HG03520 (cell line): ENCODE measurements at regions not wholly inside any gene's neighbourhood (a gene's known extent, or its start where the extent isn't known, plus 50 kb on each side); places are given as distances from the start of the nearest gene placed in this dataset.
A peak's percentile ranks its signal among the peaks of the same experiment; 100 is the strongest.

ENCODE experiments used
- ATAC-seq: cut with Tn5 transposase; IDR thresholded peaks from one replicate; pipeline ENCODE4 v1.9.1; 2021; ENCODE audit warnings: mild to moderate bottlenecking, moderate library complexity; ENCODE audit not compliant: unreplicated experiment

DNA sequence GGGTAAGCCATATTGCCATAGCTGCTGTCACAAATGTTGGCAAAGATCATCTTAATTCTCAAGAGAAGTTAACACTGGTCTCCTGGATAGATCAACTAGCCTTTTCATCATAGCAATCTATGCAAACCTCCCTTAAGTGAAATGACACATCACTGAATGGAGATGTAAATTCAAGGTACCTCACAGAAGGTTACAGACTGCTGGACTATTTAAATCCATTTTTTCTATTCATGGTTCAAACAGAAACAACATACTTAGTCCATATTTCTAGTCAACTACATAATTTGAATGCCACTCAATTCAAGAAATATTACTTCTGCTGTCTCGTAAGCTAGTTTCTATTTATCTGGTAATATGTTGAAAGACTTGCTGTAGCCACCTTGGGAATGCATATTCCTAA lies 748.3 kb downstream of the C12orf50 start:
- peak; percentile 54 for ATAC-seq

DNA sequence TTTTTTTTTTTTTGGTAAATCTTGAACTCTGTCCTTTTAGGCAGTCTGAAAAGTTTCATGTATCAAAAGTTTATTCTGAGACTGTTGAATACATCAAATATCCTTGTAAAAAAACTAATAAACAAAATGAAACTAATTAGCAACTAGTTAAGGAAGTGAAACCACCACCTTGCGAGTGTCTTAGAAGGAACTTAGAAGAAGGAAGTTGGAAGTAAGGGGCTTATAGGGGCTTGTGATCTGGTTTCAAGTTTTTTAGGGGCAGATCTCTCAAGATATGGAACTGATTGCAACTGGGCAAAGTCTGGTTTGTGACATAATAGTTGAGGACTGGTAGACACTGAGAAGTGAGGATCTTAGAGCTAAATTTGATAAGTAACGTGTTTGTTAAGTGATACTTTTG lies 748.8 kb downstream of the C12orf50 start:
- peak; percentile 84 for ATAC-seq

DNA sequence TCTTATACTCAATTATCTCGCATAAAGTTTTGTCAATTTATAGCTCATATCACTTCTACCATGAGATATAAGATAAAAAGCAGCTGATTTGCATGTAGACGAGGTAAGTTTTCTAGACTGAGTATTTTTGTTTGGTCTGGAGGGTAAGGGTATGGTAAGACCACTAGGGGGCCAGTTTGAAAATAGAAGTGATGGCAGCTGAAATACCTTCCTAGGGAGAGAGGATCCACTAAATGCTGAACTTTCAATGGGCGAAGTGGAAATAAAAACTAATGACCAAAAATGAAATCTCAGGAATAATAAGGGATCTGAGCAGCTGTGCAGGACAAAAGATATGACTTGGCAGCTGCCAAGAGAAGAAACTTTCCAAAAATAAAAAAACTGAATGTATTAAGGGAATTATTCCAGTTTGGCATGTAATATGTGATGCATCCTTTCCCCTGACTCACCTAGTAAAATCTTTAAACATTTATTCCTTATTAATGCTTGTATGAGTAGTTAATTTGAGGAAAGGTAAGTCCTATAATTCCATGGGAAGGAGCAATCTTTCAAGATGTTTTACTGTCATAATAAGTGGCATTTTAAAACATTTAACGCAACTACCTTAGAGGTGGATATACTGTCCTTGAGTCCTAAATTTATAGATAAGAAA lies 754.5 kb downstream of the C12orf50 start:
- peak; percentile 68 for ATAC-seq

DNA sequence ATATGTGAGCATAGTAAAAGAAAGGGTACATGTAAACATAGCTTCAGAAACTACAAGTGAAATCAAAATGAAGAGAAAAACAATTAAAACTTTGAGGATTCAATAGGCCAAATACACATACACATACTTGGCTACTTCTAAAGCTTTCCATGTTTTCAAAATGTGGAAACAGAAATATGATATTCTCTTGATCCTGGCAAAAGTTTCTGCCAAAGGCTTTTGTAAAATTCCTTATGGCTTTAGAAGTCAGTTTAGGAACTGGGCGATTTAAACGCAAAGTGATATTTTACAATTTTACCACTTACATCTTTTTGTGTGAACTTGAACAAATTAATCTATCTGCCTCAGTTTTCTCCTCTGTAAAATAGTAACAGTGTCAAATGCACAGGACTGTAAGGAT lies 756.4 kb downstream of the C12orf50 start:
- no peak for ATAC-seq

DNA sequence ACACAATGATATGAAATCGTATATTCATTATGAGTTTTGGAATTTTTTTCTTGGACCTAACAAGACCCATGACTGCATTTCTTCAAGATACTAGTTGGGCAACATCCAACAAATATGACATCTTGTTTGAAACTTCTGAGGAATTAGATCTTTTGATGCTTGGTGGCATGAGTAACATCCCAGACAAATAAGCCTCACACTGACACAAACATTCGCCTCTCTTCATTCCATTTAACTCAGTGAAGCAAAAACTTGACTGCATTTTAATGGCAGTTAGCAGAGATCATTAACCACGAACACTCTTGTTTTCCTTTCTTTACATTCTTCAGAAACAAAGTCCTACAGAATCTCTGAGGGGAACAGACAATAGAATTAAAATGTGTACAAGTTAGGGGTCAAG lies 758.3 kb downstream of the C12orf50 start:
- no peak for ATAC-seq

DNA sequence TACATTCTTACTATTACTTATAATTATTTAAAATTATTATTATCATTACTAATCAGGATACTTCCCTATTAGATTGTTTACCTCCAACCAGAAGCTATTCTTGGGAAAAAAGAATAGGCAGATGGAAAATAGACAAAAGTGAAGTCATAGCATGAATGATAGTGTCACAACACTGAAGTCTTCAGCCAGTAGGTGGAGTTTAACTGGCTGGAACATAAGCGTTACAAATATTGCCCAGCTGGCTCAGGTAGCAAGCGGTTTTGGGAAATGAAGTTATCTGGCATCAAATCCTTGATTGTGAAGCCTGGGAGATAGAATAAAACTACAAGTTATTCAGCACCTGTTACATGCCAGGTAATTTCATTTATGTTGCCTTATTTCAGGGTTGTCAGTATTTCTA lies 762.9 kb downstream of the C12orf50 start:
- ATAC-seq: no peak

DNA sequence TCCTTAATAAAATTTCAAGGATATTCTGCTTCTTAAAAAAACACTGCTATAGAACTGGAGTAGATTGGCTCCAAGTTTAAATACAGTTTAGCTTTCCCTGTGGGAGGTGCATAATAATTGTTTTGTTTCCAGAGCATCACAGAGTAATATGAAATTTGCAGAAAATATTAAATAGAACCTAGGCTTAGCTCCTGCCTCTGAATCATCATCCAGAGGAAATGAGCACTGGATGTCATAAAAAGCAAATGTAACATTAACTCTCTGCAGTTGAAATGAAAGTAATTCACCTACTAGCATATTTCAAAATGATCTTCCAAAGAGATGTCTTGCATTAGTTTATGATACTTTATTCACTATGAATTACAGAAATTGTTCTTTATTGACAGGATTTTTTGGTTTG lies 769.8 kb downstream of the C12orf50 start:
- ATAC-seq: no peak

DNA sequence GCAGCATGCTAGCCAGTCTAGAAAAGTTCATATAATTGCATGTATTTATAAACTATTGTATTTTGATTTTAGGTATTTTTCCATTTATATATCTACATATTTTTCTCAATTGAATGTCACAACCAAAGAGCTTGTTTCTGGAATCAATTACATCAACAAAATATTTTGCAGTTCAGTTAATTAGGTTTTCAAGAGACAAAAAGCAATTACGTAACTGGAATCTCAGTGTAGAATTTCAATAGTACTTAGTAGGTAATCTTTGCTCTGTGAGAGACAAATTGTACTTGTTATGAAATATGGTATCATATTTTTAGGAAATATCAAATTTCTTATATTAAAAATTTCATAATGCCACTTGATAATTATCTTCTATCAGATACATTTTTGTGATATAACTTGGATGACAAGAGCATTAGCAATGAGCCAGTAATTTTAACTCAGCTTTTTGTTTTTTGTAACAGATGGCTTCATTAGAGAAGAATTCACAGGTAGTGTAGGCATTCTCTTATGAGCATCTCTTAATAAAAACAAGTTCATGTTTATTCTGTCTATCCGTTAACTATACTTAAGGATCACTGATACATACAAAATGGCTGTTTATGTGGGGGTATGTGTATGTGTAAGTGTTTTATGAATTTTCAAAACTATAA lies 774.7 kb downstream of the C12orf50 start:
- no peak for ATAC-seq

DNA sequence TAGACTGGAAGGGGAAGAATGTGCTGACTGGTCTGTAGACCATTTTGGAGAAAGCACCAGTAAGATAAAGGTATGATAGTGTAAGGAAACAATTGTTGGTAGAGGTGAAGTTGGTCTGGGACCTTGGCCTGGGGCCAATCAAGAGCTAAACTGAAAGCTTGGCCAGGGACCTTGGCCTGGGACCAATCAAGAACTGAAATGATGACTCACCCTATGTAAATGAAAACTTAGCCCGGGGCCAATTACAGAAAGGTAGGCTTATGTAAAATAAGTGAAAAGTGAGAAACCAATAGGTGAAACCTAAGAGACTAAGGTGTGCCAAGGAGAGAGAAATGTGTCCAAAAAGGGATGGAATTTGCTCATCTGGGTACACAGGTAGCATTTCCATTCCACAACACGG lies 776.0 kb downstream of the C12orf50 start:
- no peak for ATAC-seq

DNA sequence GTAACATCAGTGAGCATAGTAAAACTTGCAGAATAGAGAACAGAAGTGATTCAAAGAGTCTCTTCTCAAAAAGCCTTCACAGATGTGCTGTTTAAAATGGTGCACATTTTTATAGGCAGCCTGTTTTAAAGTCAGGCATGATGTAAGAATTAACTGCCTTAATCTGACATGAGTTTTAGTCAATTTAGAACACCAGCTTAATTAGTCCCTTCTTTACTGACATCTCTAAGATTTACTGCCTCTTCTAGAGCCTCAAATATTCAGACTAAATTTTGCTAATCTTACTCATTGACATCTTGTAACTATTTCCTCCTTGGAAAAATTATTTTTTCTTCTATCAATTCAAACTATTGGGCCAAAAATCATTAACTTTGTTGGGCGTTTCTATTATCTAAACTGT lies 782.5 kb downstream of the C12orf50 start:
- no peak for ATAC-seq

DNA sequence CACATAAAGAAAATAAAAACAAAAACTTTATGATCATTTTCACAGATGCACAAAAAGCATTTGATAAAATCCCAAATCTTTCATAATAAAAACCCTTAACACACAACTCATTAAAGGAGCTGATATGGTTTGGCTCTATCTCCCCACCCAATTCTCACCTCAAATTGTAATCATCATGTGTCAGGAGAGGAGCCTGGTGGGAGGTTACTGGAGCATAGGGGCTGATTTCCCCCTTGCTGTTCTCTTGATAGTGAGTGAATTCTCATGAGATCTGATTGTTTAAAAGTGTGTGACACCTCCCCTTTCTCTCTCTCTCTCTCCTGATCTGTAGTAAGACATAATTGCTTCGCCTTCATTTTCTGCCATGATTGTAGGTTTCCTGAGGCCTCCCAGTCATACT lies 790.7 kb downstream of the C12orf50 start:
- no peak for ATAC-seq

DNA sequence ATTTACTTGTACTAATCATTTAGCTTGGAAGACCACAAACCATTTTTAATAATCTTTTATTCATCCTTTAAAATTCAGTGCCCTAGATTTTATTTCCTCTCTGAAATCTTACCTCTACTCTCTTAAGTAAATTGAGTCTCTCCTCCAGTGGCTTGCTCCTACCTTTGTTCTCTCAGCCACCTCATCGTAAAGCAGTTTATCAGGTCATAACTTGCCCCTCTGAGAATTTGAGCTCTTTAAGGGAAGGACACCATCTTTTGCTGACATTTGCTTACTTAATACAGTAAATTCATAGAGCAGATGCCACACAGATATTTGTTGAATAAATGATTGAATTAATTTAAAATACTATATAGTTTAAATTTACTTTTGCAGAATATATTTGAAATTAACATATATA lies 794.3 kb downstream of the C12orf50 start:
- ATAC-seq: no peak

DNA sequence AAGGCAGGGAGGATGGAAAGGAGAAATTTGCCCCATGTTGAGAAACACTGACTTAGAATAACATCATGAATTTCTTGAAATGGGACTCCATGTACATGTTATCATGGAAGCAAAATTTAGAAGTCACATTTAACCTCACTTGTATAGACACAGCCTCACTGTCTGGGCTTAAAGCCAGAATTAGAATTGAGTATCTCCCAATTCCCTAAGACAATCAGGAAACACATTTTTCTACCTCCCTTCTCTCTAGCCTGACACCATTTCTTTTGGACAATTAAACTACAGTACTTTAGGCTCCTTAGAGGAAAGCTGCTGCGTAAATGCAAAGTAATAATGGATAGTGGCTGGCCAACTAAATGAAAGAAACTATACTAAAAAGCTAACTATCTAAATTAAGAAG lies 795.5 kb downstream of the C12orf50 start:
- ATAC-seq: no peak

DNA sequence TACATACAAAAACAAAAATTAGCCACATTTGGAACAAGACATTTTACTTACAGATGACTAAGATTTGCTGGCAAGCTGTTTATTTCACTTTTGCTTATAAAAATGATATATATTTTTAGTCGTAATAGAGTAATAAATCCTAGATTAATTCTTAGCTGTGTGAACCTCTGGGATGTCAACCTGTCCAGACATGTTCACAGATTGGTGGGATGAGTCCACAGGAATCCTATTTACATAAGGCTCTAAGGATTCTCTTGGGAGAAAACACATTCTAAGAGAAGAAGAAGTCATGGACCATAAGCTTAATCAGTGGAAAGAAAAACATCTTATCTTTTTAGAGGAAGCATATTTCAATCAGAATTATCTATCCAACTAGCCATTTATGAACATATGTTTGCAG lies 797.4 kb downstream of the C12orf50 start:
- no peak for ATAC-seq

DNA sequence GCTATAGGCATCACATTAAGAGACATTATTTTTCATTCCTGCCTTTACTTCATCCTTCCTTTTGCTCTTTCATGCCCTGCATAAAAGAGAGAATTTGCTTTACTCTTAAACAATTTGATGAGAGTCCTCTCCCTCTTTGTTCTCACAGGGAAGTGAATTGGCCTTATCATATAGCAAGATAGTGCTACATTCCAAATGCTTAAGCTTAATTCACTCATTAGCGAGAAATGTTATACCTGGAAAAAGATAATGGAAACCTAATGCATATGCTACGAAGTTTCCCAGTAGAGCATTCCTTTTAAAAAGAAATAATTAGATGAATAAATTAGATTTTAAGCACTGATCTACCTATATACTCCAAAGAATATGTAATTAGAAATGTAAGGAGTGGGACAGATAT lies 798.8 kb downstream of the C12orf50 start:
- ATAC-seq: no peak

DNA sequence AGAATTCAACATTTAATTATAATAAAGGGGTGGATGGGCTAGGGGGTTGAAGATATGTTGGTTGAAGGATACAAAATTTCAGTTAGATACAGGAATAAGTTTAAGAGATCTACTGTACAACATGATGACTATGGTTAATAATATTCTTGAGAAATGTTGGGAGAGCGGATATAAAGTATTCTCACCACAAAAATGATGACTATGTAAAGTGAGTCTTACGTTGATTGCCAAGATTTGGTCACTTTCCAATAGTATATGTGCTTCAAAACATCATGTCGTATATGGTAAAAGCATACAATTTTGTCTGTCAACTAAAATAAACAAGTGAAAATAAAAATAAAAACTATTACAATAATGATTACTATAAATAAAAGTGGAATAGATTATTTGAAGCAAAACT lies 802.0 kb downstream of the C12orf50 start:
- ATAC-seq: no peak

DNA sequence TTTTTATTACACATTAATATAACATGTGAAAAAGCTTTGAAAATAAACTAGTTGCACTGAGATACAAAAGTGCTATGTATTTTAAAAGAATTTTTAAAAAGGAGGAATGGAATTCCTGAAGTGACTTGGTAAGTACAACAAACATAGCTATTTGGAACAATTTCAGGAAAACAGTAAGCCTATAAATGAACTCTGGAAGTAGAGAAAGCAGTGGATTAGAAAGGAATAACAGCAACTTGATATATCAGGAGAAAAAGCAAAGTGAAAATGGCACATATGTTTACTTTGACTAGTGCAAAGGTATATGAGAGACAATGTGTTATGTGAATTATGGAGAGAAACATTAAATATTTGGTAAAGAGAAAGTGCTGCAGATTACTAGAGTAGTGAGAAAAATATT lies 811.7 kb downstream of the C12orf50 start:
- no peak for ATAC-seq

DNA sequence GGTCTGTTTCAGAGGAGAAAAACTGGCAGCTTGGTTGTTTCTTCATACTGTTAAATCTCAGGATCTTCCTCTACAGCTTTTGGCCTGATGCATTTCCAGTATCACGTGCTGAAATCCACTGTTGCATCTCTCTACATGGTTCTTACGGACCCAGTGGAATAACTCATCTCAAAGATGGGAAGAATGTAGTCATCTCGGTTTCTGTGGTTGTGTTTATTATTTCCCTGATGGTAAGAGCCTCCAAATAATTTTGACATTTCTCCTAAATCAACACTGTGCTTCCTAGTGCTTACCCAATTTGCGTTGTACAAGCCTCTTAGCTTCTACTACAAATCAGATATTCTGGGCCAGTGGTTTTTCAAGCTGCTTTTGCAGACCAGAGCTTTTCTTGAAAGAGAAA lies 812.8 kb downstream of the C12orf50 start:
- ATAC-seq: no peak

DNA sequence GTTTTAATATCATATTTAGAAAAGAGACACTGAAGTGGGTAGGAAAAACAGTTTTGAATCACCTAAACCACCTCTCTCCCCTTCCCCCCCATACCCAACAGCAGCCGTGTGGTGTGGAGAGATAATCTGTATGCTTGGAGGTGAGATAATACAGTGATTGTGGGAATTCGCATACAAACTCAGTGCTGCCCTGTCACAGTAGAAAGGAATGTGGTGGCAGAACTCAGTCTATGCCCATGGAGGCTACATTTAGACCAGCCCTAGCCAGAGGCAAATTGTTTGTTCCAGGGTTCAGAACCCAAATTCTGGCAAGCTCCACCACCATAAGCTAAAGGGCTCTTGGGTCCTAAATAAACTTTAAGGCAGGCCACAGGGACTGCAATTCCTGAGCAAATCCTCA lies 827.0 kb downstream of the C12orf50 start:
- no peak for ATAC-seq

DNA sequence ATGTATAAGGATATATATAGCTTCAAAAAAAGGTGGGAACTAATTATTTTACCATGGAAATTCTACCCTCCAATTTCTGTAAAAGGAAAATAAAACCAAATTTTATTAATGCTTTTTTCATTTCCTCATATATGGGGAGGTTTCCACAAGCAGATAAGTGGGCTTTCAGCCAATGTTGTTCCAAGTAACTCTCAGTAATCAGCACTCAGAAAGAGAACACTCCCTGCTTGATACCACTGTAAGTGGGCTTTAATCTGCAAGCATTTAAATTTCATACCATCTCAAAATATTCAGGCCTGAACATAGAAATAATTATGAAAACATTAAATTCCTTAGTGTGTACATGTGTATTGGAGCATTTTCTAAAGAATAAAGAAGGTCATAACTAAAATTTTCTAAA lies 827.6 kb downstream of the C12orf50 start:
- ATAC-seq: no peak

DNA sequence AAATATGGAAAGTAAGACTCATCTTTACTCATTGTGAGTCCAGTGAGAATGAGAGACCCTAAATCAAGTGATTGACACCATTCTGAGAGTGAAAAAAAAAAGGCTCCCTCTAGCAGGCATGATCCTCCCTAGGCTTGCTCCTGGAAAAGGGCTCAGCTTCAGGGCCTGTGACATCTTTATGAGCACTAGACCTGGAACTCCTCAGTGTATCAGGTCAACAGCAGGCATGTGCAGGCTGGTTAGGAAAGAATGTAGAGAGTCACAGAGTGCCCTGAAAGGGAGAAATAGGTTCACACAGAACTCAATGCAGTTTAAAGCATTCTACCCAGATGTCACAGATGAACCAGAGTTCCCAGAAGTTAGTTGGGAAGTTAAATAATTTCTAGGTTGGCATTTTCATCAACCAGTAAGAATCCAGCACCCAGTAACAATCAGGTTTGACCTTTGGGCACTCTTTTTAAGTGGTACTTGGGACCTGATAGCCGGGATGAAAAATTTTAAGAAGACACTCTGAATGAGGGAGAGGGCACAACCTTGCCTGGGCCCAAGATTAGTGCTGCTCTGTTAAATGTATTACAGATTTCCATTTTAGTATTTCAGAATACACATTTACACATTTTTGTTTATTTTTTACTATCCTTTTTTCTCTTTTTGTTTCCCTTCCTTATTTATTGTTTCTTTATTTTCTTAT lies 828.8 kb downstream of the C12orf50 start:
- ATAC-seq: no peak

DNA sequence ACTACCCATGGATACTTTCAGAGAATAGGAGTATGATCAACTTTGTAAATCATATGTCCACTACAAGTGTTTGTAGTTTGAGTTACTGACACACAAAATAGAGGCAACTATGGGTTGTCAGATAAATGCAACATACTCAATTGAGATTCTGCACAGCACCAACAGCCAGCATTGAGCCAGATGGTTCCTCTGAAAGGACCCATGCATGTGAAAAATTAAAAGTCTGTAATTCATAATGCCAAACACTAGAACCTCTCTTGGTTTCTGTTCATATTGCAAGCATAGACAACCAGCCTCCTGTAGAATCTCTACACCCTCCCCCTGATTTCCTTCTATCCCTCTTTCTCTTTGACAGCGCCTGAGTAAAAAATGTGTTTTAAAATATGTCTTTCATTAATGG lies 831.0 kb downstream of the C12orf50 start:
- ATAC-seq: no peak
